GM12891 (cell line): ENCODE measurements at regions not wholly inside any gene's neighbourhood (a gene's known extent, or its start where the extent isn't known, plus 50 kb on each side); places are given as distances from the start of the nearest gene placed in this dataset.

Experiments
- DNase-seq: peaks from one replicate; pipeline ENCODE4 v3.0.0; 2011; ENCODE audit warnings: low spot score; ENCODE audit not compliant: insufficient read length
- FAIRE-seq: peaks from 2 replicates; lab custom pipeline; 2011; peaks lifted over from hg19 to GRCh38; lab: Jason Lieb, UNC
- PAX5 ChIP-seq: IDR thresholded peaks from 2 replicates; pipeline ENCODE4 v1.6.1; 2011; ENCODE audit warnings: low read length, moderate library complexity, mild to moderate bottlenecking; ENCODE audit not compliant: insufficient read depth, severe bottlenecking
- POLR2A ChIP-seq: IDR thresholded peaks from 2 replicates; pipeline ENCODE4 v1.6.1; 2011; ENCODE audit warnings: low read depth, low read length, control low read depth
- POLR2AphosphoS5 ChIP-seq: IDR thresholded peaks from 2 replicates; pipeline ENCODE4 v1.6.1; 2011; ENCODE audit warnings: low read depth, low read length, control low read depth
- POU2F2 ChIP-seq: IDR thresholded peaks from 2 replicates; pipeline ENCODE4 v1.6.1; 2011; ENCODE audit warnings: low read depth, mild to moderate bottlenecking, control low read depth, low read length, moderate library complexity
- SPI1 ChIP-seq: IDR thresholded peaks from 2 replicates; pipeline ENCODE4 v1.6.1; 2011; ENCODE audit warnings: low read depth, low read length, control low read depth
- TAF1 ChIP-seq: IDR thresholded peaks from 2 replicates; pipeline ENCODE4 v1.6.1; 2011; ENCODE audit warnings: low read depth, low read length, control low read depth

GRCh38 chr6:113650610-113650979, 206.6 kb upstream of the MARCKS start:
- TF ChIP-seq SPI1 (no peak), PAX5 (no peak), POLR2A (no peak), TAF1 (no peak)
- FAIRE-seq: peak; percentile 48

GRCh38 chr6:113651120-113651519, 206.0 kb upstream of the MARCKS start:
- FAIRE-seq (peak; percentile 85), DNase-seq (no peak)
- TF ChIP-seq POLR2AphosphoS5 (no peak), POLR2A (no peak), PAX5 (no peak), SPI1 (no peak), POU2F2 (no peak), TAF1 (no peak)

More at GRCh38 chr6:113650610-113650979, 206.6 kb upstream of the MARCKS start:
- no peak for DNase-seq

GRCh38 chr6:113651920-113652319, 205.2 kb upstream of the MARCKS start:
- no peak for TF ChIP-seq POU2F2
- peak; percentile 61 for TF ChIP-seq SPI1
- no peak for DNase-seq
- FAIRE-seq: peak; percentile 47

- DNase-seq (no peak), FAIRE-seq (no peak)
- TF ChIP-seq POU2F2: no peak
- no peak for TF ChIP-seq POLR2AphosphoS5
- no peak for TF ChIP-seq SPI1
- no peak for TF ChIP-seq TAF1
- no peak for TF ChIP-seq POLR2A
- TF ChIP-seq PAX5: no peak
These were observed 203.9 kb upstream of the MARCKS start for GRCh38 chr6:113653275-113653674.

- TF ChIP-seq POLR2AphosphoS5: no peak
- TF ChIP-seq POLR2A: no peak
- TF ChIP-seq SPI1: no peak
- TF ChIP-seq PAX5: no peak
- TF ChIP-seq POU2F2: no peak
- no peak for TF ChIP-seq TAF1
- FAIRE-seq (peak; percentile 5), DNase-seq (no peak)
These were observed 202.7 kb upstream of the MARCKS start for GRCh38 chr6:113654396-113654795.

GRCh38 chr6:113655761-113656160, 201.4 kb upstream of the MARCKS start:
- DNase-seq (no peak), FAIRE-seq (peak; percentile 31)
- TF ChIP-seq POU2F2: no peak
- no peak for TF ChIP-seq POLR2A
- no peak for TF ChIP-seq TAF1

GRCh38 chr6:113659762-113660404, 197.3 kb upstream of the MARCKS start:
- peak; percentile 79 for FAIRE-seq
- TF ChIP-seq POU2F2 (no peak), PAX5 (no peak), POLR2AphosphoS5 (no peak), POLR2A (no peak), SPI1 (no peak), TAF1 (no peak)
- DNase-seq: no peak

GRCh38 chr6:113660819-113661218, 196.3 kb upstream of the MARCKS start:
- FAIRE-seq: no peak
- TF ChIP-seq PAX5 (no peak), POLR2AphosphoS5 (no peak)
- DNase-seq: no peak

- TF ChIP-seq TAF1 (no peak), PAX5 (no peak), POLR2AphosphoS5 (no peak), SPI1 (no peak), POLR2A (no peak), POU2F2 (no peak)
- no peak for DNase-seq
- FAIRE-seq: peak; percentile 47
These were observed 195.0 kb upstream of the MARCKS start for GRCh38 chr6:113662093-113662665.

GRCh38 chr6:113662688-113663333, 194.3 kb upstream of the MARCKS start:
- FAIRE-seq (peak; percentile 72), DNase-seq (no peak)
- peak; percentile 97 for TF ChIP-seq SPI1
- no peak for TF ChIP-seq POLR2A

- no peak for FAIRE-seq
- DNase-seq: no peak
- TF ChIP-seq POU2F2 (no peak), POLR2AphosphoS5 (no peak), POLR2A (no peak), TAF1 (no peak), SPI1 (no peak), PAX5 (no peak)
These were observed 192.2 kb upstream of the MARCKS start for GRCh38 chr6:113664909-113665308.
